Natural killer cell (primary cell): ENCODE measurements at regions not wholly inside any gene's neighbourhood (a gene's known extent, or its start where the extent isn't known, plus 50 kb on each side); places are given as distances from the start of the nearest gene placed in this dataset.

ENCODE experiments used
- ATAC-seq, 3 donors: fragments of 150-1000 bp in 2 of 3; fragments of 200-7000 bp in 1 of 3; cut with Tn5 transposase; 1 replicate in 1 of 3; 2 replicates in 2 of 3; pipeline ENCODE4 v1.10.0; 2021; ENCODE audit warnings: mild to moderate bottlenecking in 2 of 3, moderate library complexity in 2 of 3
- DNase-seq, 2 donors: peaks; one replicate each; pipeline versions ENCODE4 v3.0.0 to v3.0.0-alpha.2; 2013 to 2021; ENCODE audit warnings: mixed read lengths in 1 of 2
- H3K27ac ChIP-seq: one replicate; pipeline ENCODE4 v1.5.1; 2013; ENCODE audit warnings: mild to moderate bottlenecking, low read length
- H3K27me3 ChIP-seq: one replicate; pipeline ENCODE4 v1.6.1; 2013; ENCODE audit warnings: low read length; ENCODE audit not compliant: control insufficient read depth, insufficient read depth
- H3K36me3 ChIP-seq: one replicate; pipeline ENCODE4 v1.6.1; 2013; ENCODE audit warnings: low read length; ENCODE audit not compliant: control insufficient read depth, insufficient read depth
- H3K4me1 ChIP-seq: one replicate; pipeline ENCODE4 v1.6.1; 2013; ENCODE audit warnings: low read length; ENCODE audit not compliant: control insufficient read depth, insufficient read depth
- H3K4me3 ChIP-seq: one replicate; pipeline ENCODE4 v1.5.1; 2013; ENCODE audit warnings: low read length
- H3K9me3 ChIP-seq: one replicate; pipeline ENCODE4 v1.6.1; 2013; ENCODE audit warnings: low read length; ENCODE audit not compliant: control insufficient read depth, insufficient read depth
- H3K27ac Mint-ChIP-seq, 2 donors: one replicate each; pipeline ENCODE4 v1.8.0; 2022; ENCODE audit warnings: mild to moderate bottlenecking in 2 of 2, mixed read lengths in 2 of 2, moderate library complexity in 1 of 2
- H3K27me3 Mint-ChIP-seq, 2 donors: one replicate each; pipeline ENCODE4 v1.8.0; 2022; ENCODE audit warnings: low read depth in 2 of 2, mixed read lengths in 2 of 2
- H3K36me3 Mint-ChIP-seq: one replicate; pipeline ENCODE4 v1.8.0; 2022; ENCODE audit warnings: mixed read lengths
- H3K4me1 Mint-ChIP-seq, 2 donors: one replicate each; pipeline ENCODE4 v1.8.0; 2022; ENCODE audit warnings: mixed read lengths in 2 of 2
- H3K4me3 Mint-ChIP-seq: one replicate; pipeline ENCODE4 v1.8.0; 2022; ENCODE audit warnings: mild to moderate bottlenecking, moderate library complexity, mixed read lengths
- H3K9me3 Mint-ChIP-seq, 2 donors: one replicate each; pipeline ENCODE4 v1.8.0; 2022; ENCODE audit warnings: mixed read lengths in 2 of 2
- WGBS: methylation state at CpG from one replicate; pipeline ENCODE4 v1.1.7; 2013; ENCODE audit warnings: missing lambda C conversion rate; ENCODE audit not compliant: insufficient coverage; 5-methylcytosine and 5-hydroxymethylcytosine counted together
- intact Hi-C: fragments of 100-400 bp; cut with micrococcal nuclease; formaldehyde crosslinking; loops from one replicate; pipeline ENCODE4 v1.14.2; 2022
- TF ChIP-seq, protein P1 (sequence below): fragments of 200-600 bp; IDR thresholded peaks from one replicate; pipeline ENCODE4 v1.8.0; 2022; ENCODE audit warnings: antibody characterized with exemption

DNA sequence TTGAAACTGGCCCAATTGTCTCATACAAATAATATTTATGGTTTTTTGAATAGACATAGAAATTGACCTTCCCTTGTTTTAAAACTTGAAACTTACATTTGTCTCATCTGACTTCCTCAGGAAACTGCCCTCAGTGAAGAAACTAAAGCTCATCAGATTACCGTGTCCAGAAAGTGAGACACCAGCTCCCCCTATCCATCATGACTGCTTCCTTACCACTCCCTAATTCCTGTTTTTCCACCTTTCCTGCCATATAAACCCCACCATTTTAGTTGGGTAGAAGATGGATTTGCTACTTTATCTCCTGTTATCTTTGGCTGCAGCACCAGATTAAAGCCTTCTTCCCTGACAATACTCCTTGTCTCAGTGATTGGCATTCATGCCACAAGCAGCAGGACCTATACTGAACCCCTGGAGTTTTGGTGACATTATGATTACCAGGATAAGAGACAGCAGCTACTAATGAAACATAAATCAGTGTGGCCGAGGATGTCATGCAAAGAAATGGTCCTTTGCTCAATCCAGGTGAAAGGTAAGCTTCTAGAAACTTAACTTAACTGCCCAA lies 1627.6 kb upstream of the ZEB2 start:
- 67% methylated on average over 2 of the region's 2 CpGs for WGBS
- no peaks in the 10 kb centered on the region for H3K27me3 Mint-ChIP-seq

DNA sequence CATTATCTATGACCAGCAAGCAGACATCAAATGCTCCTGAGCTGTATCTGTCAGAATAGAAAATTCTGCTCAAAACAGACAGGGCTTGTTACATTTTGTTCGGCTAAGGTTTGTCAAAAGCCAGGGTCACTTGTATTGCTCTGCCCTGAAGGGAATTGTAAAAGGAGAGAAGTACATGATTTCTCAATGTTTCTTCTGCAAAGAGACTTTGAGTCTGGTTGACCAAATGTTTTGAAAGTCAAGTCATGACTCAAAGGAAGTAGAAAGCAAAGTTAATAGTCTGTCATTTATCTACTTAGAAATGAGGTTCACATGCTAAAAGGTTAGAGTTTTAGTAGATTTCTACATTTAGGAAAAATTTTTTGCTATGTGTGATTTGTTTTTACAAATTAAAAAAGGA lies 1624.1 kb upstream of the ZEB2 start:
- Mint-ChIP-seq H3K9me3 (peaks cover 4 to 12% of the 10 kb centered on the region in 2 donors), H3K27ac (no peak overlapping the region), H3K4me3 (no peak overlapping the region), H3K36me3 (no peaks in the 10 kb centered on the region), H3K4me1 (no peaks in the 10 kb centered on the region), H3K27me3 (no peaks in the 10 kb centered on the region)
- H3K4me3 ChIP-seq: no peak overlapping the region
- WGBS: 100% methylated on average over 1 of the region's 1 CpG
- no peaks in the 10 kb centered on the region for H3K36me3 ChIP-seq
- TF ChIP-seq, protein P1, sequence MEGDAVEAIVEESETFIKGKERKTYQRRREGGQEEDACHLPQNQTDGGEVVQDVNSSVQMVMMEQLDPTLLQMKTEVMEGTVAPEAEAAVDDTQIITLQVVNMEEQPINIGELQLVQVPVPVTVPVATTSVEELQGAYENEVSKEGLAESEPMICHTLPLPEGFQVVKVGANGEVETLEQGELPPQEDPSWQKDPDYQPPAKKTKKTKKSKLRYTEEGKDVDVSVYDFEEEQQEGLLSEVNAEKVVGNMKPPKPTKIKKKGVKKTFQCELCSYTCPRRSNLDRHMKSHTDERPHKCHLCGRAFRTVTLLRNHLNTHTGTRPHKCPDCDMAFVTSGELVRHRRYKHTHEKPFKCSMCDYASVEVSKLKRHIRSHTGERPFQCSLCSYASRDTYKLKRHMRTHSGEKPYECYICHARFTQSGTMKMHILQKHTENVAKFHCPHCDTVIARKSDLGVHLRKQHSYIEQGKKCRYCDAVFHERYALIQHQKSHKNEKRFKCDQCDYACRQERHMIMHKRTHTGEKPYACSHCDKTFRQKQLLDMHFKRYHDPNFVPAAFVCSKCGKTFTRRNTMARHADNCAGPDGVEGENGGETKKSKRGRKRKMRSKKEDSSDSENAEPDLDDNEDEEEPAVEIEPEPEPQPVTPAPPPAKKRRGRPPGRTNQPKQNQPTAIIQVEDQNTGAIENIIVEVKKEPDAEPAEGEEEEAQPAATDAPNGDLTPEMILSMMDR: no peak
- intact Hi-C loops: no loop called here
- no peaks in the 10 kb centered on the region for H3K9me3 ChIP-seq
- ATAC-seq: no peak
- no peak for DNase-seq
- no peaks in the 10 kb centered on the region for H3K4me1 ChIP-seq
- no peaks in the 10 kb centered on the region for H3K27me3 ChIP-seq
- no peak overlapping the region for H3K27ac ChIP-seq

More for the DNA sequence above, 1627.6 kb upstream of the ZEB2 start:
- Mint-ChIP-seq H3K4me3 (no peak overlapping the region), H3K4me1 (no peaks in the 10 kb centered on the region), H3K27ac (no peak overlapping the region), H3K9me3 (peaks cover 4 to 12% of the 10 kb centered on the region in 2 donors), H3K36me3 (no peaks in the 10 kb centered on the region)
- Histone ChIP-seq H3K27me3 (no peaks in the 10 kb centered on the region), H3K4me3 (no peak overlapping the region), H3K4me1 (no peaks in the 10 kb centered on the region), H3K36me3 (no peaks in the 10 kb centered on the region), H3K27ac (no peak overlapping the region), H3K9me3 (no peaks in the 10 kb centered on the region)
- intact Hi-C loops: no loop called here
- DNase-seq: no peak
- TF ChIP-seq, protein P1: no peak
- ATAC-seq: no peak

DNA sequence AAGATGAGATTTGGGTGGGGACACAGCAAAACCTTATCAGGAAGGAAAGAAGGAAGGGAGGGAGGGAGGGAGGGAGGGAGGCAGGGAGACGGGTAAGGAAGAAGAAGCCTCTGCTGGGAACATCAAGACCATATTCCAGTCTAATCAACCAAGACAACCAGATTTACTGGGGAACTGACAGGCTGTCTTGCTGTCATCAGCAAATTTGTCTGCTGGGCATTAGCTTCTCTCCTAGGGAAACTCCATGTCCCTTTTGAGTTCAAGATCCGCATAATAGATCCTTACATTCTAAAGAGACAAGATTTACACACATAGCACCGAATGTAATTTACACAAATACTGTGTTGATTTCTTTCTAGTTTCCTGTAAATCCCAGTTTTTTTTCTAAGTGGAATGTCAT lies 1618.9 kb upstream of the ZEB2 start:
- no peak for DNase-seq
- Histone ChIP-seq H3K4me3 (no peak overlapping the region), H3K4me1 (no peaks in the 10 kb centered on the region), H3K9me3 (peaks cover 3% of the 10 kb centered on the region), H3K36me3 (no peaks in the 10 kb centered on the region), H3K27ac (no peak overlapping the region), H3K27me3 (no peaks in the 10 kb centered on the region)
- Mint-ChIP-seq H3K27ac (no peak overlapping the region), H3K27me3 (no peaks in the 10 kb centered on the region), H3K4me3 (no peak overlapping the region), H3K36me3 (no peaks in the 10 kb centered on the region), H3K9me3 (peaks cover 4 to 9% of the 10 kb centered on the region in 2 donors), H3K4me1 (no peaks in the 10 kb centered on the region)
- 84% methylated on average over 3 of the region's 3 CpGs for WGBS
- intact Hi-C loops: no loop called here
- TF ChIP-seq, protein P1: no peak
- ATAC-seq: no peak

DNA sequence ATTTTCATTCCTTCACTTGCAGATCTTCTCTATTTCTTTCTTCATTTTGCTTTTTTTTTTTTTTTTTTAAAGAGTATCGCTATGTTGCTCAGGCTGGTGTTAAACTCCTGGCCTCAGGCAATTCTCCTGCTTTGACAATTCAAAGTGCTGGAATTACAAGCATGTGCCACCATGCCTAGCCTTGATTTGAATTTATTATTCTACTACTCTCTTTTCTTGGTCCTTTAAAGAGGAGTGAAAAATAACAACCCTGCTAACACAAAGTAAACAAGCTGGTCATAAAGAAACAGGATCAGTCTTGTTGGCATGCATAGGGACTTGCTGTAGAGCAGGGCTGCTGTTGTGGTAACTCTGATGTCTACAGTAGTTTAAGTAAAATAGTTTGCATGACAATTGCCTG lies 1615.3 kb upstream of the ZEB2 start:
- no peaks in the 10 kb centered on the region for H3K27me3 ChIP-seq
- Mint-ChIP-seq H3K9me3 (peaks cover 7 to 12% of the 10 kb centered on the region in 2 donors), H3K4me3 (no peak overlapping the region), H3K4me1 (no peaks in the 10 kb centered on the region), H3K27ac (no peak overlapping the region), H3K36me3 (no peaks in the 10 kb centered on the region), H3K27me3 (no peaks in the 10 kb centered on the region)
- intact Hi-C loops: no loop called here
- no peaks in the 10 kb centered on the region for H3K4me1 ChIP-seq
- TF ChIP-seq, protein P1: no peak
- no peak for DNase-seq
- H3K27ac ChIP-seq: no peak overlapping the region
- H3K9me3 ChIP-seq: peaks cover 3% of the 10 kb centered on the region
- ATAC-seq: no peak
- no peak overlapping the region for H3K4me3 ChIP-seq
- no CpG with 5 or more reads among the region's 1 CpG for WGBS
- no peaks in the 10 kb centered on the region for H3K36me3 ChIP-seq
